K562 (cell line): ENCODE measurements at regions not wholly inside any gene's neighbourhood (a gene's known extent, or its start where the extent isn't known, plus 50 kb on each side); places are given as distances from the start of the nearest gene placed in this dataset.

Source experiments
- ATAC-seq: fragments of 200-7000 bp; cut with Tn5 transposase; 3 replicates; pipeline ENCODE4 v1.9.1; 2020; ENCODE audit warnings: moderate library complexity
- BruUV-seq: library from RNA; stranded (reverse); fragments of 400-500 nt; replicated peaks from 2 replicates; lab custom pipeline; 2021; lab: Mats Ljungman, UMichigan
- CTCF ChIA-PET: fragments of 300-600 bp; formaldehyde crosslinking; extraction: SDS; loops from one replicate; lab custom pipeline; 2021; ENCODE audit warnings: low intra/inter-chr PET ratio; lab: Yijun Ruan, JAX
- POLR2A ChIA-PET: fragments of 300-600, 350-650 bp; sonication (Branson Sonifier 250); formaldehyde crosslinking; extraction: SDS; loops from one replicate; lab custom pipeline; 2021; ENCODE audit warnings: antibody characterized with exemption, inconsistent platforms; lab: Yijun Ruan, JAX
- DNase-seq, 4 experiments: peaks; one replicate each; pipeline versions ENCODE4 v3.0.0 to v3.0.0-alpha.2; 2011 to 2018; ENCODE audit warnings: low spot score in 3 of 4, mixed read lengths in 3 of 4; ENCODE audit errors: extremely low read depth in 1 of 4
- FAIRE-seq: peaks from 2 replicates; lab custom pipeline; 2011; peaks lifted over from hg19 to GRCh38; lab: Jason Lieb, UNC
- H2AFZ ChIP-seq: 2 replicates; pipeline ENCODE4 v1.6.0; 2011; ENCODE audit warnings: low read depth, low read length, control low read depth, inconsistent platforms
- H3K27ac ChIP-seq: fragments of 200-600 bp; 3 replicates; pipeline ENCODE4 v1.8.0; 2011; ENCODE audit warnings: low read depth, mild to moderate bottlenecking, control low read depth, inconsistent platforms, low read length, moderate library complexity, mixed read lengths; ENCODE audit errors: extremely low read depth
- H3K27me3 ChIP-seq, 2 experiments: fragments of 300-600 bp in 1 of 2; 2 replicates in 1 of 2; 3 replicates in 1 of 2; pipeline versions ENCODE4 v1.6.0 to v1.8.0; 2011; ENCODE audit warnings: inconsistent platforms in 2 of 2, low read length in 2 of 2, mild to moderate bottlenecking in 1 of 2, mixed read lengths in 1 of 2, moderate library complexity in 1 of 2; ENCODE audit not compliant: control insufficient read depth in 2 of 2, insufficient read depth in 2 of 2
- H3K36me3 ChIP-seq: fragments of 300-600 bp; 3 replicates; pipeline ENCODE4 v1.8.0; 2011; ENCODE audit warnings: mild to moderate bottlenecking, low read length, inconsistent platforms; ENCODE audit not compliant: control insufficient read depth, insufficient read depth
- H3K4me1 ChIP-seq, 2 experiments: fragments of 200-600 bp in 1 of 2; replicated peaks in 1 of 2; 2 replicates in 1 of 2; 3 replicates in 1 of 2; pipeline versions ENCODE4 v1.5.1 to v1.8.0; 2011; ENCODE audit warnings: inconsistent platforms in 2 of 2, low read length in 2 of 2, mild to moderate bottlenecking in 1 of 2, mixed read lengths in 1 of 2, moderate library complexity in 1 of 2; ENCODE audit not compliant: control insufficient read depth in 2 of 2, insufficient read depth in 2 of 2
- H3K4me2 ChIP-seq: 2 replicates; pipeline ENCODE4 v1.6.1; 2011; ENCODE audit warnings: low read length, control low read depth, inconsistent platforms, mixed read lengths; ENCODE audit not compliant: insufficient read depth
- H3K4me3 ChIP-seq: fragments of 200-600 bp; sonication (generic), shearing (Covaris generic); 2 replicates; pipeline ENCODE4 v1.5.1; 2016; ENCODE audit warnings: control low read depth, inconsistent platforms
- H3K79me2 ChIP-seq: fragments of 200-600 bp; 3 replicates; pipeline ENCODE4 v1.8.0; 2011; ENCODE audit warnings: low read length, inconsistent platforms; ENCODE audit not compliant: control insufficient read depth, insufficient read depth
- H3K9ac ChIP-seq, 2 experiments: 2 replicates each; pipeline versions ENCODE4 v1.6.0 to v1.6.1; 2011; ENCODE audit warnings: low read depth in 2 of 2, low read length in 2 of 2, control low read depth in 1 of 2, inconsistent platforms in 1 of 2, mild to moderate bottlenecking in 1 of 2, mixed read lengths in 1 of 2; ENCODE audit not compliant: insufficient read depth in 1 of 2
- H3K9me1 ChIP-seq: one replicate; pipeline ENCODE4 v1.6.0; 2011; ENCODE audit warnings: inconsistent platforms, mild to moderate bottlenecking, low read length, moderate library complexity; ENCODE audit not compliant: control insufficient read depth, insufficient read depth
- H3K9me3 ChIP-seq: replicated peaks from 2 replicates; pipeline ENCODE4 v1.5.1; 2011; ENCODE audit warnings: low read depth, low read length, inconsistent platforms; ENCODE audit not compliant: control insufficient read depth, insufficient read depth
- H4K20me1 ChIP-seq: replicated peaks from 2 replicates; pipeline ENCODE4 v1.6.1; 2011; ENCODE audit warnings: low read length, inconsistent platforms, mixed read lengths; ENCODE audit not compliant: control insufficient read depth, insufficient read depth
- BRD4 ChIP-seq: fragments of 200-600 bp; sonication (generic); IDR thresholded peaks from 2 replicates; pipeline ENCODE4 v1.6.1; 2017; ENCODE audit warnings: inconsistent platforms
- KLF13 ChIP-seq: fragments of 450-650 bp; IDR thresholded peaks from 2 replicates; pipeline ENCODE4 v1.6.1; 2016; ENCODE audit warnings: missing genetic modification characterization, low read depth, mild to moderate bottlenecking, missing compliant biosample characterization, moderate library complexity, borderline replicate concordance
- NR2C2 ChIP-seq, 2 experiments: fragments of 200-800 bp in 1 of 2; sonication (Bioruptor generic) in 1 of 2; sonication (generic) in 1 of 2; formaldehyde crosslinking in 1 of 2; IDR thresholded peaks; 2 replicates each; pipeline versions ENCODE4 v1.6.1 to v1.8.0; 2016 to 2022; ENCODE audit warnings: mild to moderate bottlenecking in 1 of 2, missing compliant biosample characterization in 1 of 2, missing genetic modification characterization in 1 of 2, missing genetic modification reagents in 1 of 2
- PHB2 ChIP-seq: fragments of 450-650 bp; IDR thresholded peaks from 2 replicates; pipeline ENCODE4 v1.6.1; 2017; ENCODE audit warnings: low read depth
- POLR2AphosphoS2 ChIP-seq: IDR thresholded peaks from 2 replicates; pipeline ENCODE4 v1.6.1; 2012; ENCODE audit warnings: low read length, improper control_type of control experiment
- SMARCE1 ChIP-seq: fragments of 450-650 bp; IDR thresholded peaks from 2 replicates; pipeline ENCODE4 v1.7.1; 2016; ENCODE audit warnings: mild to moderate bottlenecking
- SRSF9 ChIP-seq: fragments of 200-400 bp; formaldehyde crosslinking; IDR thresholded peaks from 2 replicates; pipeline ENCODE4 v1.6.1; 2017; ENCODE audit warnings: low read depth, low read length, borderline replicate concordance
- ZBTB33 ChIP-seq: sonication (generic); formaldehyde crosslinking; IDR thresholded peaks from 2 replicates; pipeline ENCODE4 v1.8.1; 2023; ENCODE audit warnings: mild to moderate bottlenecking, missing genetic modification reagents
- ZNF263 ChIP-seq: sonication (generic); formaldehyde crosslinking; IDR thresholded peaks from 2 replicates; pipeline ENCODE4 v1.8.0; 2022; ENCODE audit warnings: mild to moderate bottlenecking, missing genetic modification reagents, borderline replicate concordance
- ZNF778 ChIP-seq: fragments of 450-650 bp; formaldehyde crosslinking; IDR thresholded peaks from 2 replicates; pipeline ENCODE4 v1.4.0; 2020; ENCODE audit warnings: mild to moderate bottlenecking, moderate library complexity
- WGBS: fragments of 100-300 bp; shearing (Covaris generic); methylation state at CpG from one replicate; pipeline ENCODE4 v1.1.6; 2016; ENCODE audit warnings: low coverage, mixed read lengths; ENCODE audit not compliant: insufficient coverage; ENCODE audit errors: missing lambda C conversion rate; 5-methylcytosine and 5-hydroxymethylcytosine counted together
- in situ Hi-C: fragments of 300-500 bp; cut with MboI; formaldehyde crosslinking; loops from 4 replicates; pipeline ENCODE4 v1.15.0; 2018; ENCODE audit warnings: inconsistent platforms, mixed read lengths
- intact Hi-C: fragments of 100-400 bp; cut with micrococcal nuclease; formaldehyde crosslinking; loops from 2 replicates; pipeline ENCODE4 v1.14.2; 2022

DNA sequence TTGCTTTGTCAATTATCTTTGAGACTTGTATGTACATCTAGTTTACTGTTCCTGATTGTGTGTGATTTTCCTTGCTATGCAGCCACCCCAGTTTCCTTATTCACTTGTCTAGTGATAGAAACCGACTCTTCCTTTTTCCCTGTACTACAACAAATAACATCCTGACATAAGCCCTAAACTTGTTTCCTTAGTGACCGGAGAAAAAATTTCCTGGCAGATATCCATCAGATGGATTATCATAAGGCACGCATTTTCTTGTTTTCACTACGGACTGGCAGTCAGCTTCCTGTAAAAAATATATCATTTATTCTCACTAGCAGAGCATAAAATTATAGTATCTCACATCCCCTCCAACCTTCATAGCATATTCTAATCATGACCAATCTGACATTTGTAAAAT lies 410.7 kb downstream of the CENPC start:
- H3K36me3 ChIP-seq: no peaks in the 10 kb centered on the region
- no peaks in the 10 kb centered on the region for H3K79me2 ChIP-seq
- FAIRE-seq (no peak), ATAC-seq (no peak), DNase-seq (no peak)
- H3K27ac ChIP-seq: no peak overlapping the region
- H3K27me3 ChIP-seq: no peaks in the 10 kb centered on the region
- POLR2A ChIA-PET: interaction anchor here (0.6 kb wide), 1 partner anchor 86 kb away, joined by 3 read pairs; no protein-coding TSS in a partner anchor
- 2% methylated on average over 4 of the region's 4 CpGs for WGBS
- no peaks in the 10 kb centered on the region for H3K9me1 ChIP-seq
- no TSS peak for BruUV-seq
- no peaks in the 10 kb centered on the region for H4K20me1 ChIP-seq
- H3K4me2 ChIP-seq: no peak overlapping the region
- CTCF ChIA-PET: no interaction called here
- H2AFZ ChIP-seq: no peak overlapping the region
- no peak overlapping the region for H3K9ac ChIP-seq
- in situ Hi-C loops (no loop called here), intact Hi-C loops (no loop called here)
- TF ChIP-seq ZNF263 (CRISPR knock-in tag) (no peak), ZBTB33 (CRISPR knock-in tag) (no peak), KLF13 (no peak), NR2C2 (CRISPR knock-in tag; IDR thresholded peaks at IDR 0.05) (no peak), NR2C2 (tag; IDR thresholded peaks at IDR 0.05) (no peak), SMARCE1 (no peak), SRSF9 (no peak), ZNF778 (CRISPR knock-in tag) (no peak), BRD4 (no peak), PHB2 (no peak), POLR2AphosphoS2 (no peak)
- H3K4me3 ChIP-seq: no peak overlapping the region
- H3K9me3 ChIP-seq: no peaks in the 10 kb centered on the region
- no peaks in the 10 kb centered on the region for H3K4me1 ChIP-seq
